ENCODE measurements at regions not wholly inside any gene's neighbourhood (a gene's known extent, or its start where the extent isn't known, plus 50 kb on each side); places are given as distances from the start of the nearest gene placed in this dataset.

DNA sequence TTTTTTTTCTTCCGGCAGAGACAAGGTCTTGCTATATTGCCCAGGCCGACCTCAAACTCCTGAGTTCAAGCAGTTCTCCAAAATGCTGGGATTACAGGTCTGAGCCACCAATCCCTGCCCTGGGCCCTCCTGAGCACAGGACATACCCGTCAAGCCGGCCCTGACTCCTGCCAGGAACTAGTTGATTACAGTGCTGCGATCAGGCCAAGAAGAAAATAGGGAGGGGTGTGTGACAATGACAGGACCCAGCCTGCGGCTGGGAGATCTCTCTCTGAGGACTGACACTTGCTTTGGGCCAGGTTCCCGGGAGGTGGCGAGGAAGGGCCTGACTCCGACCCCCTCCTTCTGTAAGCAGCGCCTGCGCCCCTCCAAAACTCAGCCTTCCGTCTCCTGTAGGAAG lies 276.6 kb downstream of the MRTFB start:
- Histone ChIP-seq H3K14ac (ENCODE audit: insufficient read depth, low read length) (no peak overlapping the region), H3K4ac (ENCODE audit: low read depth, low read length) (no peak overlapping the region), H3K27me3 (ENCODE audit: insufficient read depth, low read length) (no peaks in the 10 kb centered on the region), H3K79me2 (ENCODE audit: insufficient read depth, low read length) (no peaks in the 10 kb centered on the region), H3K4me1 (ENCODE audit: insufficient read depth, low read length) (no peaks in the 10 kb centered on the region), H2BK12ac (ENCODE audit: insufficient read length, low read depth, low read length) (no peak overlapping the region), H3K4me2 (ENCODE audit: insufficient read depth, insufficient read length, low read length) (no peak overlapping the region), H3K27ac (ENCODE audit: insufficient read length, low read depth, low read length) (no peak overlapping the region), H2AK5ac (ENCODE audit: insufficient read length, low read length) (no peak overlapping the region), H3K23ac (ENCODE audit: insufficient read length, low read depth, low read length) (no peak overlapping the region), H4K5ac (ENCODE audit: insufficient read length, low read depth, low read length) (no peak overlapping the region), H2BK15ac (ENCODE audit: low read depth, low read length) (no peak overlapping the region), H3K23me2 (ENCODE audit: insufficient read length, low read depth, low read length, poor library complexity, severe bottlenecking) (no peaks in the 10 kb centered on the region), H3K79me1 (ENCODE audit: insufficient read depth, low read depth, low read length, poor library complexity, severe bottlenecking) (no peaks in the 10 kb centered on the region), H4K20me1 (ENCODE audit: control insufficient read depth, insufficient read depth, insufficient read length) (no peaks in the 10 kb centered on the region), H2AFZ (ENCODE audit: low read length) (no peak overlapping the region), H3K9ac (ENCODE audit: extremely low read depth, insufficient read length, low read length) (no peak overlapping the region), H2BK20ac (ENCODE audit: low read depth, low read length, poor library complexity, severe bottlenecking) (no peak overlapping the region), H2BK5ac (ENCODE audit: insufficient read length, low read length) (no peak overlapping the region), H3K9me3 (ENCODE audit: control insufficient read depth, low read depth, low read length) (no peaks in the 10 kb centered on the region), H3T11ph (ENCODE audit: low read length) (no peak overlapping the region), H2BK120ac (ENCODE audit: low read depth, low read length, poor library complexity, severe bottlenecking) (no peak overlapping the region), H3K56ac (ENCODE audit: insufficient read length, low read depth, low read length) (no peak overlapping the region), H4K91ac (ENCODE audit: insufficient read length, low read depth, low read length) (no peak overlapping the region), H4K8ac (replicated peaks; ENCODE audit: insufficient read length, low read depth, low read length) (no peak overlapping the region), H3K18ac (ENCODE audit: insufficient read length, low read depth, low read length) (no peak overlapping the region)
- Mint-ChIP-seq H3K27me3 (ENCODE audit: low read depth) (peaks cover 7% of the 10 kb centered on the region), H3K9me3 (peaks cover 7 to 11% of the 10 kb centered on the region in 2 experiments; a peak in 4 of 5 replicates), H3K36me3 (ENCODE audit: insufficient read depth in 1 of 3, low read depth in 3 of 3) (peaks cover 2 to 12% (median 3%) of the 10 kb centered on the region in 3 experiments; a peak in 6 of 7 replicates), H3K4me3 (no peak overlapping the region), H3K27ac (peak overlapping the region in 1 of 3 experiments; percentile 62; a peak in 1 of 7 replicates), H3K4me1 (peaks cover 0 to 9% of the 10 kb centered on the region in 2 experiments; a peak in 2 of 4 replicates)
- no peak for DNase-seq
- no CpG with 5 or more reads among the region's 12 CpGs for WGBS (ENCODE audit: extremely low coverage, insufficient read length, low lambda C conversion rate)
- no peak for TF ChIP-seq CTCF (conservative IDR thresholded peaks at IDR 0.05)

Measured in H9 (cell line).